ENCODE measurements at regions not wholly inside any gene's neighbourhood (a gene's known extent, or its start where the extent isn't known, plus 50 kb on each side); places are given as distances from the start of the nearest gene placed in this dataset.

GRCh38 chr20:60125513-60125912 lies 167.3 kb downstream of the CDH26 start:
- no peak for DNase-seq (ENCODE audit: low read depth in 2 of 2)

GRCh38 chr20:60126975-60127374 lies 168.8 kb downstream of the CDH26 start:
- no peak for DNase-seq (ENCODE audit: low read depth in 2 of 2)

GRCh38 chr20:60131375-60131774 lies 173.2 kb downstream of the CDH26 start:
- DNase-seq (ENCODE audit: low read depth in 2 of 2): no peak

- DNase-seq (ENCODE audit: low read depth in 2 of 2): no peak
Observed at GRCh38 chr20:60132162-60132826, 174.1 kb downstream of the CDH26 start.

GRCh38 chr20:60132827-60133670 lies 174.8 kb downstream of the CDH26 start:
- no peak for DNase-seq (ENCODE audit: low read depth in 2 of 2)

GRCh38 chr20:60135276-60135675 lies 177.1 kb downstream of the CDH26 start:
- no peak for DNase-seq (ENCODE audit: low read depth in 2 of 2)

- DNase-seq (ENCODE audit: low read depth in 2 of 2): no peak
Observed at GRCh38 chr20:60136645-60137401, 178.6 kb downstream of the CDH26 start.

GRCh38 chr20:60137657-60138245 lies 179.5 kb downstream of the CDH26 start:
- no peak for DNase-seq (ENCODE audit: low read depth in 2 of 2)

GRCh38 chr20:60138256-60139220 lies 180.3 kb downstream of the CDH26 start:
- no peak for DNase-seq (ENCODE audit: low read depth in 2 of 2)

GRCh38 chr20:60139663-60140446 lies 181.6 kb downstream of the CDH26 start:
- peak in 1 of 2 donors; percentile 64 for DNase-seq (ENCODE audit: low read depth in 2 of 2)

GRCh38 chr20:60142587-60142986 lies 184.4 kb downstream of the CDH26 start:
- DNase-seq (ENCODE audit: low read depth in 2 of 2): no peak

- no peak for DNase-seq (ENCODE audit: low read depth in 2 of 2)
Observed at GRCh38 chr20:60143261-60143842, 185.1 kb downstream of the CDH26 start.

- no peak for DNase-seq (ENCODE audit: low read depth in 2 of 2)
Observed at GRCh38 chr20:60144404-60144803, 186.2 kb downstream of the CDH26 start.

- DNase-seq (ENCODE audit: low read depth in 2 of 2): no peak
Observed at GRCh38 chr20:60144974-60145527, 186.8 kb downstream of the CDH26 start.

- DNase-seq (ENCODE audit: low read depth in 2 of 2): no peak
Observed at GRCh38 chr20:60147004-60147403, 188.8 kb downstream of the CDH26 start.

GRCh38 chr20:60148885-60149284 lies 190.7 kb downstream of the CDH26 start:
- no peak for DNase-seq (ENCODE audit: low read depth in 2 of 2)

- no peak for DNase-seq (ENCODE audit: low read depth in 2 of 2)
Observed at GRCh38 chr20:60152792-60153191, 194.6 kb downstream of the CDH26 start.

GRCh38 chr20:60160451-60161145 lies 202.4 kb downstream of the CDH26 start:
- DNase-seq (ENCODE audit: low read depth in 2 of 2): no peak

GRCh38 chr20:60167812-60168211 lies 209.6 kb downstream of the CDH26 start:
- no peak for DNase-seq (ENCODE audit: low read depth in 2 of 2)
